Endometrium (tissue), 2 donors: ENCODE measurements at regions not wholly inside any gene's neighbourhood (a gene's known extent, or its start where the extent isn't known, plus 50 kb on each side); places are given as distances from the start of the nearest gene placed in this dataset.
"Not testable (repeated sequence)": the region's sequence is repeated elsewhere in the genome, so short reads cannot be mapped to it uniquely, and the experiment has no call there.

ENCODE experiments used
- FAIRE-seq: peaks from 2 replicates; lab custom pipeline; 2012; peaks lifted over from hg19 to GRCh38; lab: Jason Lieb, UNC
- donor health status: control.
- donor health status: control.

GRCh38 chr13:76012091-76012721, 376.1 kb downstream of the LMO7 start:
- FAIRE-seq, result peak; percentile 12

- FAIRE-seq, result no peak
These were observed 373.2 kb downstream of the LMO7 start for GRCh38 chr13:76009267-76009890.

GRCh38 chr13:76004416-76004815, 368.3 kb downstream of the LMO7 start:
- FAIRE-seq, result no peak

- no peak for FAIRE-seq
These were observed 364.0 kb downstream of the LMO7 start for GRCh38 chr13:76000131-76000530.

GRCh38 chr13:75996582-75996981, 360.5 kb downstream of the LMO7 start:
- FAIRE-seq, result no peak

- no peak for FAIRE-seq
These were observed 359.8 kb downstream of the LMO7 start for GRCh38 chr13:75995966-75996365.

- no peak for FAIRE-seq
These were observed 357.7 kb downstream of the LMO7 start for GRCh38 chr13:75993823-75994222.

- FAIRE-seq, result no peak
These were observed 357.1 kb downstream of the LMO7 start for GRCh38 chr13:75993241-75993640.

- no peak for FAIRE-seq
These were observed 350.7 kb downstream of the LMO7 start for GRCh38 chr13:75986818-75987217.

- no peak for FAIRE-seq
These were observed 349.0 kb downstream of the LMO7 start for GRCh38 chr13:75985132-75985531.

GRCh38 chr13:75978818-75979217, 342.7 kb downstream of the LMO7 start:
- no peak for FAIRE-seq

- no peak for FAIRE-seq
These were observed 332.1 kb downstream of the LMO7 start for GRCh38 chr13:75968103-75968838.

- FAIRE-seq, result no peak
These were observed 327.2 kb downstream of the LMO7 start for GRCh38 chr13:75963302-75963701.

GRCh38 chr13:75961911-75962310, 325.8 kb downstream of the LMO7 start:
- no peak for FAIRE-seq

- no peak for FAIRE-seq
These were observed 324.4 kb downstream of the LMO7 start for GRCh38 chr13:75960538-75960994.

- FAIRE-seq, result no peak
These were observed 323.8 kb downstream of the LMO7 start for GRCh38 chr13:75959861-75960481.

GRCh38 chr13:75953589-75953988, 317.5 kb downstream of the LMO7 start:
- not testable (repeated sequence) for FAIRE-seq

- no peak for FAIRE-seq
These were observed 311.3 kb downstream of the LMO7 start for GRCh38 chr13:75947448-75947847.

GRCh38 chr13:75946536-75947284, 310.6 kb downstream of the LMO7 start:
- no peak for FAIRE-seq

GRCh38 chr13:75945841-75946482, 309.8 kb downstream of the LMO7 start:
- no peak for FAIRE-seq

- FAIRE-seq, result no peak
These were observed 302.9 kb downstream of the LMO7 start for GRCh38 chr13:75938811-75939560.
